HG02571 (cell line): ENCODE measurements at regions not wholly inside any gene's neighbourhood (a gene's known extent, or its start where the extent isn't known, plus 50 kb on each side); places are given as distances from the start of the nearest gene placed in this dataset.
"Not testable (repeated sequence)": the region's sequence is repeated elsewhere in the genome, so short reads cannot be mapped to it uniquely, and the experiment has no call there.

Experiments used
- ATAC-seq: cut with Tn5 transposase; IDR thresholded peaks from one replicate; pipeline ENCODE4 v1.9.1; 2021; ENCODE audit warnings: mild to moderate bottlenecking, moderate library complexity; ENCODE audit not compliant: unreplicated experiment

GRCh38 chr5:5770825-5771224, 348.3 kb downstream of the ICE1 start:
- no peak for ATAC-seq

GRCh38 chr5:5767286-5767928, 344.9 kb downstream of the ICE1 start:
- ATAC-seq = no peak

GRCh38 chr5:5765066-5765850, 342.8 kb downstream of the ICE1 start:
- no peak for ATAC-seq

GRCh38 chr5:5764246-5764645, 341.8 kb downstream of the ICE1 start:
- no peak for ATAC-seq

GRCh38 chr5:5756762-5757161, 334.3 kb downstream of the ICE1 start:
- no peak for ATAC-seq

- no peak for ATAC-seq
Observed at GRCh38 chr5:5755888-5756287, 333.4 kb downstream of the ICE1 start.

GRCh38 chr5:5752844-5753243, 330.4 kb downstream of the ICE1 start:
- ATAC-seq = peak; percentile 52

- ATAC-seq = peak; percentile 25
Observed at GRCh38 chr5:5751987-5752386, 329.5 kb downstream of the ICE1 start.

GRCh38 chr5:5751498-5751897, 329.0 kb downstream of the ICE1 start:
- peak; percentile 57 for ATAC-seq

- ATAC-seq = no peak
Observed at GRCh38 chr5:5741418-5741817, 318.9 kb downstream of the ICE1 start.

- no peak for ATAC-seq
Observed at GRCh38 chr5:5739490-5739945, 317.0 kb downstream of the ICE1 start.

GRCh38 chr5:5738797-5739489, 316.5 kb downstream of the ICE1 start:
- peak; percentile 87 for ATAC-seq

GRCh38 chr5:5736007-5736406, 313.5 kb downstream of the ICE1 start:
- no peak for ATAC-seq

GRCh38 chr5:5733058-5733457, 310.6 kb downstream of the ICE1 start:
- not testable (repeated sequence) for ATAC-seq

GRCh38 chr5:5726401-5726800, 303.9 kb downstream of the ICE1 start:
- no peak for ATAC-seq

GRCh38 chr5:5721881-5722280, 299.4 kb downstream of the ICE1 start:
- no peak for ATAC-seq

- no peak for ATAC-seq
Observed at GRCh38 chr5:5719292-5719691, 296.8 kb downstream of the ICE1 start.

GRCh38 chr5:5716665-5717064, 294.2 kb downstream of the ICE1 start:
- ATAC-seq = no peak

GRCh38 chr5:5711592-5711991, 289.1 kb downstream of the ICE1 start:
- ATAC-seq = no peak

- ATAC-seq = no peak
Observed at GRCh38 chr5:5711112-5711511, 288.6 kb downstream of the ICE1 start.

GRCh38 chr5:5710471-5710870, 288.0 kb downstream of the ICE1 start:
- ATAC-seq = no peak
